Skeletal muscle tissue (tissue), 3 donors: ENCODE measurements at regions not wholly inside any gene's neighbourhood (a gene's known extent, or its start where the extent isn't known, plus 50 kb on each side); places are given as distances from the start of the nearest gene placed in this dataset.

Source experiments
- H3K27ac ChIP-seq: one replicate; pipeline ENCODE4 v1.7.0; 2013; ENCODE audit warnings: mild to moderate bottlenecking, low read depth, low read length, inconsistent platforms
- H3K27me3 ChIP-seq, 3 donors: one replicate each; pipeline ENCODE4 v1.7.0; 2013; ENCODE audit warnings: low read length in 3 of 3; ENCODE audit not compliant: control insufficient read depth in 3 of 3, insufficient read depth in 3 of 3
- H3K36me3 ChIP-seq, 3 donors: one replicate each; pipeline ENCODE4 v1.7.0; 2013; ENCODE audit warnings: low read length in 3 of 3; ENCODE audit not compliant: control insufficient read depth in 3 of 3, insufficient read depth in 3 of 3
- H3K4me1 ChIP-seq, 3 donors: one replicate each; pipeline ENCODE4 v1.7.0; 2013; ENCODE audit warnings: low read length in 3 of 3, mild to moderate bottlenecking in 3 of 3; ENCODE audit not compliant: control insufficient read depth in 3 of 3, insufficient read depth in 3 of 3
- H3K4me3 ChIP-seq, 3 donors: one replicate each; pipeline ENCODE4 v1.7.0; 2013; ENCODE audit warnings: low read length in 3 of 3
- H3K9ac ChIP-seq, 3 donors: one replicate each; pipeline ENCODE4 v1.7.0; 2013; ENCODE audit warnings: low read length in 3 of 3, mild to moderate bottlenecking in 3 of 3, moderate library complexity in 2 of 3, low read depth in 1 of 3
- H3K9me3 ChIP-seq, 3 donors: one replicate each; pipeline ENCODE4 v1.7.0; 2013; ENCODE audit warnings: low read length in 3 of 3; ENCODE audit not compliant: control insufficient read depth in 3 of 3
- donor health status: Osteomylitis.

DNA sequence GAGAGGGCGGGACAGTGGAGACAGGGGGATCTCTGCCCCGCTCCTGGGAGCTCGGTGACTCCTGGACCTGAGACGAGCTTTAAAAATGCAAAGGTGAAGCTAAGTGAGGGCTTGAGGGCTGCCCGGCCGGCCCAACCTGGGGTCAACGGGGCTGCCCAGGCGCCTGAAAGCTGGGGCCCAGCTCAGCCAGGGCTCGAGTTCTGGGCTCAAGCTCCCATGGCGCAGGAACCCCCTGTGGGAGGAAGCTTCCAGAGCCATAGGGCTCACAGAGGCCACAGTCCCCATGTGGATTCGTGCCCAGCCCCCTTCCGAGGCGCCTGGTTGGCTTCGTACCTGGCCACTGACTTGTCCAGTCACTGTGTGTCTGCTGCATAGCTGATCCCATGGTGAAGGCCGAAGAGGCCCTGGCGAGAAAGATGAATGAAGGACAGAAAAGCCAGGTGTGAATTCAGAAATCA is 75.8 kb upstream of the GSE1 start:
- Histone ChIP-seq H3K36me3 (no peaks in the 10 kb centered on the region), H3K4me3 (no peak overlapping the region), H3K27ac (peak overlapping the region; percentile 54), H3K27me3 (no peaks in the 10 kb centered on the region), H3K4me1 (peaks cover 32 to 54% (median 41%) of the 10 kb centered on the region in 3 donors), H3K9ac (peak overlapping the region in 1 of 3 donors; percentile 64), H3K9me3 (peaks cover 0 to 7% (median 3%) of the 10 kb centered on the region in 3 donors)

- H3K9me3 ChIP-seq, result peaks cover 0 to 7% (median 3%) of the 10 kb centered on the region in 3 donors
- peak overlapping the region in 2 of 3 donors; percentile 33 to 64 for H3K9ac ChIP-seq
- no peaks in the 10 kb centered on the region for H3K27me3 ChIP-seq
- H3K36me3 ChIP-seq, result no peaks in the 10 kb centered on the region
- H3K4me1 ChIP-seq, result peaks cover 32 to 59% (median 44%) of the 10 kb centered on the region in 3 donors
- peak overlapping the region in 1 of 3 donors; percentile 30 for H3K4me3 ChIP-seq
- H3K27ac ChIP-seq, result peak overlapping the region; percentile 54
Measured at GRCh38 chr16:85537795-85538401, 75.2 kb upstream of the GSE1 start.

DNA sequence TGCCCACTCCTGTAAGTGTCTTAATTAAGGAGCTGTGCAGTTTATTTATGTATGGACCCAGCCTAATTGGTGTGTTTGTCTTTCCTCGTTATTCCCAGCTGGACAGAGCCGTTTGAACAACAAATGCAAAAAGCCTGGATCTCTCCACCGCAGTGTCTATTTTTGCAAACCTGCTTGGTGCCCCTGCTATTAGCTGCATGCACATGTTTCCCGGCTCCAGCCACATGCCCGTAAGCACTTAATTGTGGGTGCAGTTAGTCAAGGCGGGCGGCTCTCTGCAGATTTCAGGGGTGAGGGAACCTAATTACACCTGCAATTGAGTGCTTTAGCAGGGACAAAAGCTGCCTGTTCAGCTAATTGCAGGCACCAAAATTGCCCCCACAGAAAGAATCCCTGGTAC is 74.0 kb upstream of the GSE1 start:
- H3K4me3 ChIP-seq, result no peak overlapping the region
- no peak overlapping the region for H3K27ac ChIP-seq
- no peak overlapping the region for H3K9ac ChIP-seq
- peaks cover 35 to 68% (median 50%) of the 10 kb centered on the region in 3 donors for H3K4me1 ChIP-seq
- H3K27me3 ChIP-seq, result no peaks in the 10 kb centered on the region
- no peaks in the 10 kb centered on the region for H3K36me3 ChIP-seq
- peaks cover 0 to 7% (median 3%) of the 10 kb centered on the region in 3 donors for H3K9me3 ChIP-seq

GRCh38 chr16:85539629-85540291 is 73.4 kb upstream of the GSE1 start:
- Histone ChIP-seq H3K27me3 (no peaks in the 10 kb centered on the region), H3K27ac (no peak overlapping the region), H3K9ac (no peak overlapping the region), H3K4me3 (no peak overlapping the region), H3K36me3 (no peaks in the 10 kb centered on the region), H3K9me3 (peaks cover 0 to 7% (median 3%) of the 10 kb centered on the region in 3 donors), H3K4me1 (peaks cover 35 to 73% (median 50%) of the 10 kb centered on the region in 3 donors)

DNA sequence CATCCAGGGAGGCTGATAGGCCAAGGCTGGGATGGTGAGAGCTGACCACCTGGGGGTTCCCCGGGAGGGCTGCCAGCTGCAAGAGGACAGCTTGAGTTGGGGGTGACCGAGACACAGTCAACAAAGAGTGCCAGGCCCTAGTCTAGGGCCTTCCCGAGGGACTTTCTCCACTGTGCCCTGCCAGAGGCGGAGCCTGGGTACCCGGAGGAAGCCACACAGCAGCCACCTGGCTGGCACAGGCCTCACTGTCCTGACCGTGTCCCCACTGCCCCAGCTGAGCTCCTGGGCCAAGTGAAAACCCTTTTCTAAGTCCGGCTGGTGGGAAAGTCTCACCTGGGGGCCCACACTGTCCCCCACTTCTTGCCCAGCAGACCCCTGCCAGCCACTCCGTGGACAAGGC is 71.9 kb upstream of the GSE1 start:
- Histone ChIP-seq H3K27ac (no peak overlapping the region), H3K9ac (no peak overlapping the region), H3K36me3 (no peaks in the 10 kb centered on the region), H3K27me3 (no peaks in the 10 kb centered on the region), H3K4me1 (peaks cover 28 to 63% (median 40%) of the 10 kb centered on the region in 3 donors), H3K9me3 (peaks cover 0 to 7% (median 3%) of the 10 kb centered on the region in 3 donors), H3K4me3 (no peak overlapping the region)

DNA sequence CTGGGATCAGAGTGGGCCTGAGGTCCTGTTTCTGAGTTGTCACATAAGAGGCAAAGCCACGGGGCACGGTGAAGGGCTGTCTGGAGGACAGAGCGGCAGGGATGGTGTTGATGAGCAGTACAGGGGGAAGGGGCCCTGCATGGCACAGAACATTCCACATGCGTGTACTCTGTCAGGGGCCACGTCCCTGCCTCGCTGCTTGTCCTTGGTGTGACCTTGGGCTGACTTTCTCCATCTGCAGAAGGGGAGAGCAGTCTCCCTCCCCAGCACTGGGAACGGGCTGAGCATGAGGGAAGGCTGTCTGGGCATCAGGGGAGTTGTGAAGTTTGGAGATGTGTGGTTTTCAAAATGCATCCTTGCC is 71.5 kb upstream of the GSE1 start:
- Histone ChIP-seq H3K9ac (no peak overlapping the region), H3K4me3 (no peak overlapping the region), H3K4me1 (peaks cover 24 to 59% (median 38%) of the 10 kb centered on the region in 3 donors), H3K36me3 (no peaks in the 10 kb centered on the region), H3K27ac (no peak overlapping the region), H3K9me3 (peaks cover 0 to 7% (median 3%) of the 10 kb centered on the region in 3 donors), H3K27me3 (no peaks in the 10 kb centered on the region)

GRCh38 chr16:85541980-85542900 is 70.9 kb upstream of the GSE1 start:
- Histone ChIP-seq H3K27me3 (no peaks in the 10 kb centered on the region), H3K36me3 (no peaks in the 10 kb centered on the region), H3K4me1 (peaks cover 18 to 53% (median 32%) of the 10 kb centered on the region in 3 donors), H3K9me3 (peaks cover 0 to 7% (median 3%) of the 10 kb centered on the region in 3 donors), H3K27ac (no peak overlapping the region), H3K9ac (no peak overlapping the region), H3K4me3 (no peak overlapping the region)

DNA sequence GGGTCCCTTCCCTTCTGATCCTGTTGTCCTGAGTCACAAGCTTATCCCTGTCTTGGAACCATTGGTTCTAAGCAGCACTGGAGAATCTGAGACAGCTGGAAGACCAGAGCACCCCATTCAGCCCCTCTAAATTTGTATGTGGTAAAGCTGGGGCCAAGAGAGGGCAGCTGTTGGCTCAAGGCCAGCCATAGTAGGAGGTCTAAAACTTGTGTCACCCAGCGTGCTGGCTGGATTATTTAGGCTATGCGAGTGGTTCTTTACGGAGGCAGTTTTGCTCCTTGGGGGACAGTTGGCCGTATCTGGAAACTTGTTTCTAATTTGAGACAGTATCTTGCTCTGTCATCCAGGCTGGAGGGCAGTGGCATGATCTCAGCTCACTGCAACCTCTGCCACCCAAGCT is 69.6 kb upstream of the GSE1 start:
- Histone ChIP-seq H3K27me3 (no peaks in the 10 kb centered on the region), H3K4me1 (peaks cover 9 to 40% (median 19%) of the 10 kb centered on the region in 3 donors), H3K9me3 (peaks cover 0 to 7% (median 3%) of the 10 kb centered on the region in 3 donors), H3K4me3 (no peak overlapping the region), H3K27ac (no peak overlapping the region), H3K36me3 (no peaks in the 10 kb centered on the region), H3K9ac (peak overlapping the region in 1 of 3 donors; percentile 3)

DNA sequence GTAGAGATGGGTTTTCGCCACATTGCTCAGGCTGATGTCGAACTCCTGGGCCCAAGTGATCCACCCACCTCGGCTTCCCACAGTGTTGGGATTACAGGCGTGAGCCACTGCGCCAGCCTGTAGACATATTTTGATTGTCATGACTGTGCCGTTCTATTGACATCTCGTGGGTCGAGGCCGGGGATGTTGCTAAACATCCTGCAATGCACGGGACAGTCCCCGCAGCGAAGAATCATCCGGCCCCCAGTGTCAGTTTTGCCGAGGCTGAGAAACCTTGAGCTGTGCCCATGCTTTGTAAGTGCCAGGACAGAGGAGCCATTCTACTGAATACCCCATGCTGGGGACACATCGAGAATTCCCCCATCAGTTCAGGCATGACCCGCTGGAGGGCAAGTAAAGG is 69.1 kb upstream of the GSE1 start:
- H3K4me3 ChIP-seq, result no peak overlapping the region
- peaks cover 0 to 7% (median 3%) of the 10 kb centered on the region in 3 donors for H3K9me3 ChIP-seq
- H3K4me1 ChIP-seq, result peaks cover 5 to 35% (median 17%) of the 10 kb centered on the region in 3 donors
- no peak overlapping the region for H3K27ac ChIP-seq
- no peaks in the 10 kb centered on the region for H3K27me3 ChIP-seq
- no peaks in the 10 kb centered on the region for H3K36me3 ChIP-seq
- H3K9ac ChIP-seq, result no peak overlapping the region
